AG09309 (cell line): ENCODE measurements at regions not wholly inside any gene's neighbourhood (a gene's known extent, or its start where the extent isn't known, plus 50 kb on each side); places are given as distances from the start of the nearest gene placed in this dataset.

Experiments
- DNase-seq: peaks from one replicate; pipeline ENCODE4 v3.0.0-alpha.2; 2010; ENCODE audit warnings: low read depth
- H3K4me3 ChIP-seq: 2 replicates; pipeline ENCODE4 v1.5.1; 2011; ENCODE audit warnings: mild to moderate bottlenecking, low read depth, low read length, moderate library complexity; ENCODE audit not compliant: control insufficient read depth
- CTCF ChIP-seq: IDR thresholded peaks from 2 replicates; pipeline ENCODE4 v1.5.1; 2011; ENCODE audit warnings: mild to moderate bottlenecking, low read depth, low read length, inconsistent platforms; ENCODE audit not compliant: insufficient read depth, control insufficient read depth; ENCODE audit errors: missing control alignments

DNA sequence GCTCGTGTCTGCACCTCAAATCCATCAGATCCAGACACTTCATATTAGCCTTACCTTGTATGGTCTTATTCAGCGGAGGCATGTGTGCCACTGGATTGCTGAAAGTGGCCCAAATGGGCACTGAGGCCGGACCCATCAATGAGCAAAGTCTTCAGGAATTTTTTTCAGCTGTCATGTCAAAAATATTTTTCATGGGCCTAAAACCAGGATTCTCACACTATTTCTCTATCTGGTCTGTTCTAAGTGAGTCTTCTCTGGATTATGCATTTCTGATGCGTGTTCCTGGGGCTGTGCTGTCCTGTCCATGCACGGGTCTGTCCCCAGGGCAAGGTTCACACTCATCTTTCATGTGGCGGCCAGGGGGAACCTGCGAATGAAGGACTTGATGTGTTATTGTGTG, 94.6 kb downstream of the KCNA5 start:
- no peak overlapping the region for H3K4me3 ChIP-seq
- TF ChIP-seq CTCF: no peak
- DNase-seq: no peak

DNA sequence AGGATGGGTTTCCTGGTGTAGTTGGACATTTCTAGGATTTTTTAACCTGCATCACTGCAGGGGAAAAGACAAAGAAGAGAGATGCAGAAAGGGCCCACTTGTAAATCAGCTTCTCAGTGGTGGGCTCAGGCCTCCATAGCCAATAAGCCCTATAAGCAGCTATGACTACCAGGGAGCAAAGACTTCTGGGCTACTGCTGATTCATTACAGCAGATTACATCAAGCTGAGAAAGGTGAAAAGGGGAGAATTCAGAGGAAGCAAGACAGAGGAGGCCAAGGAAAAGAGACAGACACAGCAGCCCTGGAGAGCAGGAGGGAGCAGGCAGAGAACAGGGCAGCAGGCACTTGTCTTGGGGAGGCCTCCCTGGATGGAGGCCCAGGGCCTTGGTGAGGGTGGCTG, 95.2 kb downstream of the KCNA5 start:
- H3K4me3 ChIP-seq: no peak overlapping the region
- no peak for TF ChIP-seq CTCF
- peak; percentile 29 for DNase-seq

GRCh38 chr12:5139751-5140150, 96.1 kb downstream of the KCNA5 start:
- H3K4me3 ChIP-seq: no peak overlapping the region
- no peak for TF ChIP-seq CTCF
- DNase-seq: no peak

DNA sequence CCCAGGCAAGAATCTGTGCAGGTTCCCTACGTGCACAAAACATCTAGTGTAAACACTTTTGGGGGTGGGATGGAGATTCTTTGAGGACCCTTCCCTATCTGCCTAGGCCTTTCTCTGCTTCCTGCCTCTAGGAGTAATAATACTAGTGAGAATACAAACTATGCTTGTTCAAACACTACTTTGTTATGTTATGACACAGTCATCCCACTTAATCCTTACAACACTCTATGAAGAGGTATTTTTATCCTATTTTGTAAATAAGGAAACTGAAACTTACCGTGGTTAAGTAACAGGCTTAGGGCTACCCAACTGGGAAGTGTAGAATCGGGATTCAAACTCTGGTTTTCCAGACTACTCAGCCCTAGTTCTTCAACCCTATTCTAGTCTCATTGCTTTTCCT, 96.5 kb downstream of the KCNA5 start:
- H3K4me3 ChIP-seq: no peak overlapping the region
- no peak for TF ChIP-seq CTCF
- DNase-seq: no peak

- no peak overlapping the region for H3K4me3 ChIP-seq
- no peak for DNase-seq
- no peak for TF ChIP-seq CTCF
Observed at GRCh38 chr12:5148880-5149279, 105.2 kb downstream of the KCNA5 start.

DNA sequence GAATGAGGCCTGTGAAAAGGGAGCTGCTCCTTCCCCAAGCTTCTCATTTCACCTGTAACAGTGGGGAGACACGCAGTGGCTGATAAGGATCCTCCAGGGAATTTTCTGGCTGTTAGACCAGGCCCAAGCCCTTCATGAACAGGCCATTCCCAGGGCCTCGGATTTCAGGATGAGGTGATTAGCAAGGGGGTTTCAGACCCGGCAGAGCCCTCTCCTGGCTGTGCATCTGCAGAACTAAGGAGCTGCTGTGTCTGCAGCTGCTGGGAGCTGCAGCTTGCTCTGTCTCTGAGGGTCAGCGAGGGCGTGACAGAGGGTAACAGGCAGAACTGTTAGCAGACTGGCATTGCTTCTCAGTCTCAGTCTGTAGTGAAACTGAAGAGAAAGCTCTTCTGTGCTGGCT, 110.4 kb downstream of the KCNA5 start:
- no peak overlapping the region for H3K4me3 ChIP-seq
- no peak for DNase-seq
- TF ChIP-seq CTCF: no peak

GRCh38 chr12:5155866-5156265, 112.2 kb downstream of the KCNA5 start:
- DNase-seq: no peak
- TF ChIP-seq CTCF: no peak
- no peak overlapping the region for H3K4me3 ChIP-seq
